ENCODE measurements at regions not wholly inside any gene's neighbourhood (a gene's known extent, or its start where the extent isn't known, plus 50 kb on each side); places are given as distances from the start of the nearest gene placed in this dataset.

GRCh38 chr6:6873778-6874177 is 234.0 kb upstream of the RREB1 start:
- Histone ChIP-seq H3K9me3 (ENCODE audit: control insufficient read depth, insufficient read depth, low read depth, low read length) (no peaks in the 10 kb centered on the region), H3K27ac (ENCODE audit: extremely low read depth, low read depth, low read length) (no peak overlapping the region), H3K4me1 (ENCODE audit: control insufficient read depth, insufficient read depth, low read length) (no peaks in the 10 kb centered on the region), H3K36me3 (ENCODE audit: control insufficient read depth in 2 of 2, insufficient read depth in 1 of 2, low read length in 2 of 2) (no peaks in the 10 kb centered on the region), H3K4me3 (ENCODE audit: low read depth, low read length) (no peak overlapping the region)
- ChIA-PET POLR2A (no interaction called here), CTCF (no interaction called here)
- TF ChIP-seq ZNF571 (tag by site-specific recombination; IDR thresholded peaks at IDR 0.05) (no peak), ZNF792 (tag by site-specific recombination; IDR thresholded peaks at IDR 0.05) (no peak), MEIS1 (CRISPR knock-in tag; IDR thresholded peaks at IDR 0.05; ENCODE audit: borderline replicate concordance) (no peak), ZNF133 (tag by site-specific recombination; IDR thresholded peaks at IDR 0.05) (no peak), ZNF140 (tag by site-specific recombination; IDR thresholded peaks at IDR 0.05) (no peak), ZNF529 (tag by site-specific recombination; IDR thresholded peaks at IDR 0.05; ENCODE audit: insufficient replicate concordance) (no peak), ZNF624 (tag by site-specific recombination; IDR thresholded peaks at IDR 0.05) (no peak), BCL6B (tag by site-specific recombination; IDR thresholded peaks at IDR 0.05) (no peak), KLF17 (tag by site-specific recombination; IDR thresholded peaks at IDR 0.05) (no peak), ZNF645 (tag by site-specific recombination; IDR thresholded peaks at IDR 0.05) (no peak)

- H3K4me1 ChIP-seq (ENCODE audit: control insufficient read depth, insufficient read depth, low read length) = no peaks in the 10 kb centered on the region
- H3K27ac ChIP-seq (ENCODE audit: extremely low read depth, low read depth, low read length) = no peak overlapping the region
- no peak overlapping the region for H3K4me3 ChIP-seq (ENCODE audit: low read depth, low read length)
- ChIA-PET CTCF (interaction anchor here (0.7 kb wide), 1 partner anchor 1243 kb away, joined by 4 read pairs; no protein-coding TSS in a partner anchor), POLR2A (interaction anchor here (0.6 kb wide), 1 partner anchor 47 kb away, joined by 3 read pairs; no protein-coding TSS in a partner anchor)
- TF ChIP-seq, protein P1, sequence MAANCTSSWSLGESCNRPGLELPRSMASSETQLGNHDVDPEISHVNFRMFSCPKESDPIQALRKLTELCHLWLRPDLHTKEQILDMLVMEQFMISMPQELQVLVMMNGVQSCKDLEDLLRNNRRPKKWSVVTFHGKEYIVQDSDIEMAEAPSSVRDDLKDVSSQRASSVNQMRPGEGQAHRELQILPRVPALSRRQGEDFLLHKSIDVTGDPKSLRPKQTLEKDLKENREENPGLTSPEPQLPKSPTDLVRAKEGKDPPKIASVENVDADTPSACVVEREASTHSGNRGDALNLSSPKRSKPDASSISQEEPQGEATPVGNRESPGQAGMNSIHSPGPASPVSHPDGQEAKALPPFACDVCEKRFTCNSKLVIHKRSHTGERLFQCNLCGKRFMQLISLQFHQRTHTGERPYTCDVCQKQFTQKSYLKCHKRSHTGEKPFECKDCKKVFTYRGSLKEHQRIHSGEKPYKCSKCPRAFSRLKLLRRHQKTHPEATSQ (tag by site-specific recombination; IDR thresholded peaks at IDR 0.05) = no peak
- TF ChIP-seq PRDM4 (tag by site-specific recombination; IDR thresholded peaks at IDR 0.05) = no peak
- TF ChIP-seq ZNF394 (tag by site-specific recombination; IDR thresholded peaks at IDR 0.05; ENCODE audit: borderline replicate concordance) = no peak
- TF ChIP-seq ZNF274 (IDR thresholded peaks at IDR 0.05; ENCODE audit: low read length) = no peak
- no peak for TF ChIP-seq ZNF274 (tag by site-specific recombination; IDR thresholded peaks at IDR 0.05; ENCODE audit: borderline replicate concordance)
- TF ChIP-seq ZNF354C (tag by site-specific recombination; IDR thresholded peaks at IDR 0.05; ENCODE audit: borderline replicate concordance, low read depth) = no peak
- TF ChIP-seq SCRT2 (tag by site-specific recombination; IDR thresholded peaks at IDR 0.05) = peak; percentile 66; the same call in 1 of the 2 replicates
- no peak for TF ChIP-seq ZBTB21 (tag by site-specific recombination; IDR thresholded peaks at IDR 0.05)
- TF ChIP-seq ZNF677 (tag by site-specific recombination; IDR thresholded peaks at IDR 0.05) = no peak
- H3K36me3 ChIP-seq (ENCODE audit: control insufficient read depth in 2 of 2, insufficient read depth in 1 of 2, low read length in 2 of 2) = no peaks in the 10 kb centered on the region
- no peaks in the 10 kb centered on the region for H3K9me3 ChIP-seq (ENCODE audit: control insufficient read depth, insufficient read depth, low read depth, low read length)
Measured at GRCh38 chr6:6875818-6876470, 231.8 kb upstream of the RREB1 start.

Measured in HEK293 (cell line).